ENCODE measurements at regions not wholly inside any gene's neighbourhood (a gene's known extent, or its start where the extent isn't known, plus 50 kb on each side); places are given as distances from the start of the nearest gene placed in this dataset.

DNA sequence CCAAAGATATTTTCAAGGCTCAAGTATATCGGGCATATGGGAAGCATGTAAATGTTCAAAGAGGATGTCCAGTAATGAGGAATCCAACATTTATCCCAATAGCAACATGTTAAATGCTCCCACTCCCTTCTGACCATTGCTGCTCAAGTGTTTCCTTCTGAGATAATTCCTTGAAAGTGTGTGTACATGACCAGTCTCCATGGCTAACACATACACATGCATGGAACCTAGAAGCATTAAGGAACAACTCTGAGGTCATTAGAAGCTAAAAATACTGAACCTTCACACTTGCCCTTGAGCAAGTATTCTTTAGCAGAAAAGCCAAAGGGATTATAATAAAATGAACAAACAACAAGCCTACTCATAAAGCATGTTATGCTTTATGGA lies 433.8 kb upstream of the TCF4 start:
- DNase-seq (ENCODE audit: low spot score): no peak

GRCh38 chr18:56021136-56021808 lies 433.3 kb upstream of the TCF4 start:
- no peak for DNase-seq (ENCODE audit: low spot score)

- no peak for DNase-seq (ENCODE audit: low spot score)
Measured at GRCh38 chr18:56019908-56020307, 431.9 kb upstream of the TCF4 start.

- no peak for DNase-seq (ENCODE audit: low spot score)
Measured at GRCh38 chr18:56019156-56019555, 431.2 kb upstream of the TCF4 start.

- no peak for DNase-seq (ENCODE audit: low spot score)
Measured at GRCh38 chr18:56009411-56009810, 421.4 kb upstream of the TCF4 start.

- DNase-seq (ENCODE audit: low spot score): no peak
Measured at GRCh38 chr18:56003720-56004088, 415.7 kb upstream of the TCF4 start.

DNA sequence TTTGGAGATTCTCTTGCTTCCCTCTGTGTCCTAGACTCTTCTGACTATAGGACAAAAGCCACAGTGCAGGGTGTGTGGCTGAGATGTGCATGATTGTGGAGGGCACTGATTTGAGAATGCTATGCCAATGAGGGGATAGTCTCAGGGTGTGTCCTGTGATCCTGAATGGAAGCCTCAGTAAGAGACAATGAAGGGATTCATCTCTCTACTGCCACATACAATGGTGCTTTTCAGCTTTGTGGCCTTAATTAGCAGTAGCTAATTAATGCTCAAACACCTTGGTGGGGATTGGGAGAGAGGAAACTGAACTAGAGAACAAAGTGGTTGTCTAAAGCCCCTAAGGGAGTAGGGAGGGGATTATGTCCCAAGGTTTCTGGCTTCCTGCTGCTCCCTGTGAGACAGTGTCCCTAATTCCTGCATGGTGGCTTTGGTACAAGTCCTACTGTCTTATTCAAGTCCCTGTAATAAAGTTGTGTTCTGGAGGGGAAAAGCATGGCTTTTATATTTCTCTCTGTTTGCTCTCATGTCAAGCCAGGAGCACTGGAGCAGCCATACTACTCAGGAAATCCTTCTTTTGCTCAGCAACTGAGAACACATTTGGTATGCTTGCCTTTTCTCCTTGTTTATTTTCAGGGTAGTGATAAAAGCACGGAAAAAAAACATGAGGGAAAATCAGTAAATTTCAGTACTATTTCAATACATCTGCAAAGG lies 415.2 kb upstream of the TCF4 start:
- no peak for DNase-seq (ENCODE audit: low spot score)

- DNase-seq (ENCODE audit: low spot score): no peak
Measured at GRCh38 chr18:56001576-56001975, 413.6 kb upstream of the TCF4 start.

DNA sequence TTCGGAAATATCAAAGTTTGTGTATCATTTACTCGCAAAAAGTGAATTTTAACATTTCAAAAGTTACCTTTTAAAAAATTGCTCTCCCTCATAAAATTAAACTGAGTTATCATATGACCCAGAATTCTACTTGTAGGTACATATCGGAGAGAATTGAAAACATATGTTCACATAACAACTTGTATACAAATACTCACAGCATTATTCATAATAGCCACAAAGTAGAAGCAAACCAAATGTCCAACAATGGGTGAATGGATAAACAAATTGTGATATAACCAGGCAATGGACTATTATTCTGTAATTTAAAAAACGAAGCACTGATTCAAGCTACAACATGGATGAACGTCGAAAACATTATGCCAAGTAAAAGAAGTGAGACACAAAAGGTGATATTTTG lies 412.0 kb upstream of the TCF4 start:
- DNase-seq (ENCODE audit: low spot score): no peak

- no peak for DNase-seq (ENCODE audit: low spot score)
Measured at GRCh38 chr18:55999641-56000040, 411.6 kb upstream of the TCF4 start.

GRCh38 chr18:55998801-55999385 lies 410.9 kb upstream of the TCF4 start:
- DNase-seq (ENCODE audit: low spot score): no peak

- DNase-seq (ENCODE audit: low spot score): no peak
Measured at GRCh38 chr18:55998071-55998522, 410.1 kb upstream of the TCF4 start.

DNA sequence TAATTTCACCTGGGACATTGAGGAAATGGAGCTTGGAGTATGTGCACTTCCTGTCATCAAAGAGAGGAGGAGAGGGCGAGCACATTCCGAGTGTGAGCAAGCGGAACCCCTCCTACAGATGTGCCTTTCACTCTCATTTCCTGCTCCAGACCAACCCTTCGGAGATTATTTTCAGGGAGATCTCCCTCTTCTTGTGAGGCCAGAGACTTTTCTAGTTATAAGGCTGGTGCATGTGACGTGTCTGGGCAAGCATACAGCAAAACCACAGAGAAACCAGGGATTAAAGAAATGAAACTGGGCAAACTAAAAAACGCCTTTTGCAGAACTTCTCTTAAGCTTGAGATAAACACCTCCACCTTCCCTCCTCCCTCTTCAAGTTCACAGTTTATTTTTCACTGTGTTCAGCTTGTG lies 409.2 kb upstream of the TCF4 start:
- DNase-seq (ENCODE audit: low spot score): no peak

DNA sequence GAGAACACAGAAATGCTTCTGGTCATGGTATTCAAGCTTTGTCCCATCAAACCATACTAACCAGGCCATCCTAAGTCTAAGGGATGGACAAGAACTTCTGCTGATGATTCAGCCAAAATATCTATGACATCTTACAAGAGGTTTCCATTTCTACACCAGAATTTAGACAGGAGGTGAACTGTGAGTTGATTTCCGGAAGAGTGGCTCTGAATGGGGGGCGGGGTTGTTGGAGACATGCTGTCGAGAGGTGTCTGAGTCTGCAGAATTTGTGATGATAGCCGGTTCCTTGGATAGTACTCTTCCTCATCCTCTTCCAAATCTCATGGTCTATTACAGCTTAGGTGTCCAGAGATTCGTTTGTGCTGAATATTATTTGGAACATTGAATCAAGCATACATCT lies 408.7 kb upstream of the TCF4 start:
- no peak for DNase-seq (ENCODE audit: low spot score)

DNA sequence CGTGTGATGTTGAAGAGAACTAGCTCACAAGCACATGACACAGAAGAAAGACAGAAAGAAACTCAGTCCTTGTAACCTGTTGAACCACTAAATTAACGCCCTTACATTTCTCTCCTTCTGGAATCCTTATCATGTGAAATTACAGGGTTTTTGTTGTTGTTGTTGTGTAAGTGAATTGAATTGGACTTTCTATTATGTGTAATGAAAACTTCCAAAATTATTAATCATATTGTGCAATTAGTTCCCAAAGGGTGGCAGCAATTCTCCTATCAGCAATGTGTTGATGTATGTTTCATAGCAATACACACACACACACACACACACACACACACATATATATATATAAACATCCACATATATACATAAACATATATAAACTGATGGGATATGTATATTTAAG lies 402.2 kb upstream of the TCF4 start:
- no peak for DNase-seq (ENCODE audit: low spot score)

GRCh38 chr18:55988537-55988936 lies 400.5 kb upstream of the TCF4 start:
- DNase-seq (ENCODE audit: low spot score): no peak

DNA sequence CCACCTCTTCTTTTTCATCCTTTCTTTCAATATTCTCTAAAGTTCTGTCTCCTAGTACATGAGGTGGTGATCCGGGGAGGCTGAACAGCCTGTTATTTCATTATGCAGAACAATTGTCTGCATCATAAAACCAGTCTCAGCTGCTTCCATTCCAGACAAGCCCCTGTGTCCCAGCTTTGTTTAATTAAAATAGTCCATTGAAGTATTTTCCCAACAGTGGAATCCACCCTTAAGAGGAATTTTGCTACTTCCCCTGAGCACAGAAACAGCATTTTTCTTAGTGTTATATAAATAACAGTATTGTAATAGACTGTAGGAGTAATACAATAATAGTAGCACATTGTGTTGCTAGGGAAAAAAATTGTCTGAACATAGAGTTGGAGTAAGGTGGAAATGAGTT lies 395.4 kb upstream of the TCF4 start:
- no peak for DNase-seq (ENCODE audit: low spot score)

DNA sequence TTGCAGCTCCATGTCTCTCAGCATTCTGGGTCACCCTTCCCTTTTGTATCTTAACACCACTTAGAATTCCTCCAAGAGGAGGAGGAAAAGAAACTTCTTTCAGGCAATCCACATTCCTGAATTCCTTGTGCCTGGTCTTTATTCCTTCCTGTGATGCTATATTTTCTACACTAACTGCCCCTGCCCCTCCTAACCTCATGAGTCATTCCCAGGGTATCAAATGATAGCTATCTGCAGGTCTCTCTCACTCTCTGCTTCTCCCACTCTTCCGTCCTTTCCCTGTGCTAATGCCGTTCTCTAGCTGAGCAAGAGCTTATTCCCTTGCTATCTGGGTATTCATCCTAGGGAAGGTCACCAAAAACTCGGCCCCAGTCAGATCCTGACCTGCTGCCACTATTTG lies 395.0 kb upstream of the TCF4 start:
- no peak for DNase-seq (ENCODE audit: low spot score)

GRCh38 chr18:55981712-55982475 lies 393.9 kb upstream of the TCF4 start:
- no peak for DNase-seq (ENCODE audit: low spot score)

DNA sequence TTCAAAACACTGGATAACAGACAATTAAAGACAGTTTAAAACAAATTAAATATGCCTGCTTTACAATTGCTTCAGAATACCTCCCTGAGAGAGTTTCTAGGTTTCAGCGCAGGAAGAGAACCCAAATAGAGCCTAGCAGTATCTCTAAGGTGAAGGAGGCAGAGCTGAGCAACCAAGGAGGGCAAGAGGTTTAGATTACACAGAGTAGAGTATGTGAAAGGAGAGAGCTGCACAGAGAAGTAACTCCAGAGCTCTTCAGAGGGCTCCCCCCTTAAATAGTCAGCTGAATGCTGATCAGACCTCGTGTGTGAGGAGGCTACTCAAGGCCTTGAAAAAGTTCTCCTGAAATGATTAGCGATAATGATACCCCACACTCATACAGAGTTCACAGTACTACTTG lies 386.5 kb upstream of the TCF4 start:
- no peak for DNase-seq (ENCODE audit: low spot score)

- no peak for DNase-seq (ENCODE audit: low spot score)
Measured at GRCh38 chr18:55968550-55968949, 380.6 kb upstream of the TCF4 start.

DNA sequence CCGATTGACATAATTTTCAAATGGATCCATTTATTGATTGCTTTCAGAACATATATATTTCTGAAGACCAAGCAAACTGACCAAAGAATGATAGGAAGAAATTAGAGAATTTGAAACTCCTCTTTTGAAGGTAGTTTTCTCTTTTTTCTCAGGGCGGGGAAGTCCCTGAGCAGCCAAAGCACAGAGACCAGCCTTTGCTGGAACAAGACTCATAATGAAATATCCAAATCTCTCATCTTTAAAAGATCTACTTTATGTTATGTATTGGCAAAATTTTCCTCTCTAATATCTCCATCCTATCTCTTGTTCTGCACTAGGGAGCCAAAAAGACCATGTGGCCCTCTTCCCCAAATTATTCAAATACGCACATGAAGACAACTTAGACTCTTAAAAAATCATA lies 379.0 kb upstream of the TCF4 start:
- DNase-seq (ENCODE audit: low spot score): no peak

- DNase-seq (ENCODE audit: low spot score): no peak
Measured at GRCh38 chr18:55964171-55964570, 376.2 kb upstream of the TCF4 start.
